ENCODE measurements at regions not wholly inside any gene's neighbourhood (a gene's known extent, or its start where the extent isn't known, plus 50 kb on each side); places are given as distances from the start of the nearest gene placed in this dataset.

DNA sequence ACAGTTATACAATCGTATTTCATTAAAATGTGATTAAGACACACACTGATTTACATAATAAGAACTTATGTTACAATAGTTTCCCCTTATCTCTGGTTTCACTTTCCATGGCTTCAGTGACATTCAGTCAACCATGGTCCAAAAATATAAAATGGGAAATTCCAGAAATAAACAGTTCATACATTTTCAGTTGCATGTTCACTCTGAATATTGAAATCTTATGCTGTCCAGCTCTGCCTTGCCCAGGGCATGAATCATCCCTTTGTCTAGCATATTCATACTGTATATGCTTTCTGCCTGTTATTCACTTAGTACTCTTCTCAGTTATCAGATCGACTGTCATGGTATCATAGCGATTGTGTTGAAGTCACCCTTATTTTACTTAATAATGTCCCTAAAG, 173.8 kb upstream of the DCAF12L2 start:
- H3K9me3 ChIP-seq: no peaks in the 10 kb centered on the region
- no peaks in the 10 kb centered on the region for H3K36me3 ChIP-seq
- DNase-seq (no peak), ATAC-seq (no peak)
- 48% methylated on average over 3 of the region's 3 CpGs for WGBS (ENCODE audit: insufficient coverage, low coverage, low lambda C conversion rate, missing lambda C conversion rate)
- no peak overlapping the region for H3K27ac ChIP-seq
- no peaks in the 10 kb centered on the region for H3K27me3 ChIP-seq
- TF ChIP-seq POLR2A (IDR thresholded peaks at IDR 0.05): no peak
- TF ChIP-seq, protein P1, sequence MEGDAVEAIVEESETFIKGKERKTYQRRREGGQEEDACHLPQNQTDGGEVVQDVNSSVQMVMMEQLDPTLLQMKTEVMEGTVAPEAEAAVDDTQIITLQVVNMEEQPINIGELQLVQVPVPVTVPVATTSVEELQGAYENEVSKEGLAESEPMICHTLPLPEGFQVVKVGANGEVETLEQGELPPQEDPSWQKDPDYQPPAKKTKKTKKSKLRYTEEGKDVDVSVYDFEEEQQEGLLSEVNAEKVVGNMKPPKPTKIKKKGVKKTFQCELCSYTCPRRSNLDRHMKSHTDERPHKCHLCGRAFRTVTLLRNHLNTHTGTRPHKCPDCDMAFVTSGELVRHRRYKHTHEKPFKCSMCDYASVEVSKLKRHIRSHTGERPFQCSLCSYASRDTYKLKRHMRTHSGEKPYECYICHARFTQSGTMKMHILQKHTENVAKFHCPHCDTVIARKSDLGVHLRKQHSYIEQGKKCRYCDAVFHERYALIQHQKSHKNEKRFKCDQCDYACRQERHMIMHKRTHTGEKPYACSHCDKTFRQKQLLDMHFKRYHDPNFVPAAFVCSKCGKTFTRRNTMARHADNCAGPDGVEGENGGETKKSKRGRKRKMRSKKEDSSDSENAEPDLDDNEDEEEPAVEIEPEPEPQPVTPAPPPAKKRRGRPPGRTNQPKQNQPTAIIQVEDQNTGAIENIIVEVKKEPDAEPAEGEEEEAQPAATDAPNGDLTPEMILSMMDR (IDR thresholded peaks at IDR 0.05): no peak
- intact Hi-C loops (cut with DNase I): no loop called here
- H3K4me3 ChIP-seq: no peak overlapping the region
- no peaks in the 10 kb centered on the region for H3K4me1 ChIP-seq

DNA sequence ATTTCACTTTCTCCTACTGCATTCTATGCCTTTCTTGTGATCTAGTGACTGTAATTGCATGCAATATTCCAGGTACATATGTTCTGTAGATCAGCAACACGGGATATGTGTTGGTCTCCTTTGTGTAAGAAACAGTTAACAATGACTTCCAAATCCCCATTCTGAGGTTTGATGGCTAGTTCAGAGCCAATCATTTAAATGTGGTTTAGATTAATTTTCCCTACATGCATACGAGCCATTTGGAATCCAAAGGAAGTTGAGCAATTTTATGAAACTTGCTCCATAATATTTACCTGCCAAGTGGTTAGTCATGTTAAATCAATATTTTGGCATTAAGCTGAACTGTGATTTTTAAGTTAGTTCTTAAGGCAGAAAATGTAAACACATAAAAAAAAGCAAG, 172.8 kb upstream of the DCAF12L2 start:
- no peaks in the 10 kb centered on the region for H3K4me1 ChIP-seq
- WGBS (ENCODE audit: insufficient coverage, low coverage, low lambda C conversion rate, missing lambda C conversion rate): 17% methylated on average over 2 of the region's 2 CpGs
- TF ChIP-seq, protein P1 (IDR thresholded peaks at IDR 0.05): no peak
- no peak for TF ChIP-seq POLR2A (IDR thresholded peaks at IDR 0.05)
- DNase-seq (no peak), ATAC-seq (no peak)
- H3K36me3 ChIP-seq: no peaks in the 10 kb centered on the region
- no peaks in the 10 kb centered on the region for H3K27me3 ChIP-seq
- H3K4me3 ChIP-seq: no peak overlapping the region
- intact Hi-C loops (cut with DNase I): no loop called here
- no peak overlapping the region for H3K27ac ChIP-seq
- no peaks in the 10 kb centered on the region for H3K9me3 ChIP-seq

DNA sequence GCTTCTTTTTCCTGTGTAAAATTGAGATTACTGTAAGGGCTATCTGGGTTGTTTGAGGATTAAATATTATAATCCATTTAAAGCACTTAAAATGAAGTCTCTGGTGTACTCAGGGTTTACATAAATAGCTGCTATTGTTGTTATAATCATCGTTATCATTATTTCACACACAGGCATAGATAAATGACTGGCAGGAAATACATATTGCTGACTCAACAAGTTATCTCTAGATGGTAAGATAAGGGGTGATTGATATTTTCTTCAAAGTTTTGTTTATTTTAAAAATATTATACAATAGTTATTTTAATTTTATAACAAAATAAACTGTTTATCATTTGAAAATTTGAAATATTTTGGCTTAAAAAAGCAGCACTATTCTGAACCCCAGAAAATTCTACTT, 134.3 kb upstream of the DCAF12L2 start:
- Histone ChIP-seq H3K27ac (no peak overlapping the region), H3K27me3 (no peaks in the 10 kb centered on the region), H3K4me1 (no peaks in the 10 kb centered on the region), H3K36me3 (no peaks in the 10 kb centered on the region), H3K4me3 (no peak overlapping the region), H3K9me3 (no peaks in the 10 kb centered on the region)
- intact Hi-C loops (cut with DNase I): no loop called here
- ATAC-seq: no peak
- 31% methylated on average over 1 of the region's 1 CpG for WGBS (ENCODE audit: insufficient coverage, low coverage, low lambda C conversion rate, missing lambda C conversion rate)
- DNase-seq: no peak
- TF ChIP-seq, protein P1 (IDR thresholded peaks at IDR 0.05): no peak
- no peak for TF ChIP-seq POLR2A (IDR thresholded peaks at IDR 0.05)

DNA sequence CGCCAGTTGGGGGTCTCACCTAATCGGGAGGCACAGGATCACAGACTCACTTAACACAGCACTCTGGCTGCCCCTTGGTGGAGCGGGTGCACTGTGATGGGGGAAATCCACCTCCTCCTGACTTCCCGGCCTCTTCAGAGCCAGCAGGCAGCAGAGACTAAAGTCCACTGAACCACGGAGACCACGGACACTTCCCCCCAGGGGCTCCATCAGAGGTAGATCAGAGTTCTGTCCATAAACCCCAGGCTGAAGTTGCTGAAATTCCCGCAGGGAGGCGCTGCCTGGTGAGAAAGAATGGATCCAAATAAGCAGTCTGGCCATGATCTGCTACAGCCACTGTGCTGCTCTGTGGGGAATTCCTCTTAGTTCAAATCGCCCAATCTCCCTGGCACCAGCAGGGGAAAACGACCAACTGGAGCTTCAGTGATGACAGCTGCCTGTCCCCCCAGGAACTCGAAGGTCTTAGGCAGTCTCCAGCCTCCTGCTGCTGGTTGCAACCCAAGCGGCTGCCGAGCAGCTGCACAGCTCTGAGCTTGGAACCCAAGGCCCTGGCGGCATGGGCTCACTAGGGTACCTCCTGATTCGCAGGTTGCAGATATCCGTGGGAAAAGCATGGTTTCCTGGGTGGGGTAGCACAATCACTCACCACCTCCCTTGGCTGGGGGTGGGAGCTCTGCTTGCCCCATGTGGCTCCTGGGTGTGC, 106.9 kb upstream of the DCAF12L2 start:
- 50% methylated on average over 5 of the region's 16 CpGs for WGBS (ENCODE audit: insufficient coverage, low coverage, low lambda C conversion rate, missing lambda C conversion rate)
- Histone ChIP-seq H3K9me3 (no peaks in the 10 kb centered on the region), H3K27me3 (no peaks in the 10 kb centered on the region), H3K36me3 (no peaks in the 10 kb centered on the region), H3K4me1 (no peaks in the 10 kb centered on the region), H3K27ac (no peak overlapping the region), H3K4me3 (no peak overlapping the region)
- TF ChIP-seq POLR2A (IDR thresholded peaks at IDR 0.05): no peak
- TF ChIP-seq, protein P1 (IDR thresholded peaks at IDR 0.05): no peak
- intact Hi-C loops (cut with DNase I): no loop called here
- ATAC-seq (no peak), DNase-seq (no peak)
